ENCODE measurements at regions not wholly inside any gene's neighbourhood (a gene's known extent, or its start where the extent isn't known, plus 50 kb on each side); places are given as distances from the start of the nearest gene placed in this dataset.

GRCh38 chr13:85930108-85930507 is 130.9 kb upstream of the SLITRK6 start:
- no peak for DNase-seq (ENCODE audit: low read depth)
- no peak for TF ChIP-seq CTCF (IDR thresholded peaks at IDR 0.05; ENCODE audit: insufficient read depth, low read depth, low read length, missing control alignments)

GRCh38 chr13:85910962-85911361 is 111.7 kb upstream of the SLITRK6 start:
- no peak overlapping the region for H3K4me3 ChIP-seq (ENCODE audit: low read depth, low read length)
- no peak for TF ChIP-seq CTCF (IDR thresholded peaks at IDR 0.05; ENCODE audit: insufficient read depth, low read depth, low read length, missing control alignments)
- no peak for DNase-seq (ENCODE audit: low read depth)

More at GRCh38 chr13:85930108-85930507, 130.9 kb upstream of the SLITRK6 start:
- no peak overlapping the region for H3K4me3 ChIP-seq (ENCODE audit: low read depth, low read length)

- no peak for DNase-seq (ENCODE audit: low read depth)
- no peak overlapping the region for H3K4me3 ChIP-seq (ENCODE audit: low read depth, low read length)
- TF ChIP-seq CTCF (IDR thresholded peaks at IDR 0.05; ENCODE audit: insufficient read depth, low read depth, low read length, missing control alignments), result no peak
Observed at GRCh38 chr13:85900521-85900920, 101.3 kb upstream of the SLITRK6 start.

- DNase-seq (ENCODE audit: low read depth), result no peak
Observed at GRCh38 chr13:85896516-85897450, 97.6 kb upstream of the SLITRK6 start.

GRCh38 chr13:85887406-85887805 is 88.2 kb upstream of the SLITRK6 start:
- H3K4me3 ChIP-seq (ENCODE audit: low read depth, low read length), result no peak overlapping the region
- TF ChIP-seq CTCF (IDR thresholded peaks at IDR 0.05; ENCODE audit: insufficient read depth, low read depth, low read length, missing control alignments), result no peak
- no peak for DNase-seq (ENCODE audit: low read depth)

More at GRCh38 chr13:85896516-85897450, 97.6 kb upstream of the SLITRK6 start:
- no peak overlapping the region for H3K4me3 ChIP-seq (ENCODE audit: low read depth, low read length)
- no peak for TF ChIP-seq CTCF (IDR thresholded peaks at IDR 0.05; ENCODE audit: insufficient read depth, low read depth, low read length, missing control alignments)

- DNase-seq (ENCODE audit: low read depth), result no peak
- H3K4me3 ChIP-seq (ENCODE audit: low read depth, low read length), result no peak overlapping the region
- TF ChIP-seq CTCF (IDR thresholded peaks at IDR 0.05; ENCODE audit: insufficient read depth, low read depth, low read length, missing control alignments), result no peak
Observed at GRCh38 chr13:85879014-85879413, 79.8 kb upstream of the SLITRK6 start.
